Left renal pelvis (tissue), 4 donors: ENCODE measurements at regions not wholly inside any gene's neighbourhood (a gene's known extent, or its start where the extent isn't known, plus 50 kb on each side); places are given as distances from the start of the nearest gene placed in this dataset.

Experiments used
- DNase-seq, 4 donors: peaks; one replicate each; pipeline ENCODE4 v3.0.0-alpha.2; 2013; ENCODE audit warnings: low read depth in 4 of 4, low spot score in 3 of 4

GRCh38 chr14:30291216-30291615 is 267.7 kb upstream of the G2E3 start:
- DNase-seq: no peak

DNA sequence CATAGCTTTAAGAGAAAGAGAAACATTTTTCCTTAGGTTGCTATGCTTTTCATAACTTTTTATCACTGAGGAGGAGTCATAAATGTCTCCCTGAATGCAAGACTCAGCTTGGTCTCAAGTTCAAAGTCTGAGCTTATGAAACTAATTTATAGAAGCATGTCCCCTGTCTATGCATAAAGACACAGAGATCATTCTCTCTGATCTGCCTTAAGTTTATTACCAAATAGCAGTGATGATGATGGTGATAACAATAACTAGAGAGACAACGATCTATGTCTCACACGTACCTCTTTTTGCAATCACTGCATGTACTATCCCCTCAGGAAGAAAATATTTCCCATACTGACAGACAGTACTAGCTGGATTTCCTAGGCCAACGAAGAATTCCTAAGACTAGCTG is 266.4 kb upstream of the G2E3 start:
- no peak for DNase-seq

DNA sequence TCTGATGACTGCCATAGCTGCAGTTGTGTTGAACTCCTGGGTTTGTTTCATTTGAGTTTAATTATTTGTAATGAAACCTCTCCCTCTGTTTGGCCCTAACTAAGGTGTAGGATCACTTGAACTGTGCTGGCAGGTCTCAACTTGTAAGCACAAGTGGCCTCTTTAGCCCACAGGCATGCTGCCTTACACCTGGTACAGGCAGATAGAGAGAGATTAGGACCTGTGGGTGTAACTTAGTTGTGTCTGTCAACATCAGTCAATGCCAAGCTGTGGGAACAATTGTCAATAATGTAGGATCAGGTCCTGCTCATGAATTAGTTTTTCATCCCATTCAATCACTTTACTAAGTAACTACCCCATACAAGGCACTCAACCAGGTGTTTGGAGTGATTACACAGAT is 263.0 kb upstream of the G2E3 start:
- DNase-seq: no peak

- no peak for DNase-seq
Observed at GRCh38 chr14:30296931-30297405, 262.0 kb upstream of the G2E3 start.

DNA sequence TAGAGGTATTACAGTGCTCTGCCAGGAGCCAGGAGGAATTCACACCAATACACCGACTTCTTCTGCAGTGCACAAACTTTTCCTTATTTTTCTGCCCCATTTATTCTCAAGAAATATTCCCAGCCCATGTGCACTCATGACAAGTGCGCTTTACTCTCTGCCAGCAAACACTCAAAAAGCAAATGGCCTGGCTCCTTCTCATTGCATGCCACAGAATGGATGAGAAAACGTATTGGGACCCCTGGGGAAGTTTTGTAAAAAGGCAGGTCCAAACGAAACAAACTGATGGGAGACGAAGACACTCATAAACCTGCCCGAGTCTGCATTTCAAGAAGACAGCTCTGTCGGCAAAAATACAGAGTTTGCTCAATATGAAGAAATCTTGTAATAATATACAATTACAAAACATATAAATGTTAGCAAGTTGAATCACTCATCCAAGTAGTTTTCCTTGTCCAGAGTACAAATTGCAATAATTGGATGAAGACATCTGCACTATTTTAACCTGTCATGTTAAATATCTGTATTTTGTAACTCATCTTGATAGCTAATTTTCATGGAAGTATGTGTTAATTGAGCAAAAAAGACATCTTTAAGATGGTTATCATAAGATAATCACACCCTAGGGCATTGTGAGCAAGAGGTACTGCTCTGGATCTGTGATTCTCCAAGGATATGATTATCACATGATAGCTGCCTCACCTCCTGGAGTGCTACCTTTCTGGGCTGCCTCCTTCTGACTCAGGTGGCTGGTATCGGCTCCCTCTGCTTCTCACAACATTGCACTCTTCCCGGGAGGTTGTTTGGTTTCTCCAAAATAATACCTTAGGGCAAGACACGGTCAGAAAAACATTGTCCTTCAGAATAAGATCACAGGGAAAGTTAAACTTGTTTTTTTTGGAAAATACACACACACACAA is 260.8 kb upstream of the G2E3 start:
- no peak for DNase-seq

- no peak for DNase-seq
Observed at GRCh38 chr14:30299915-30300314, 259.0 kb upstream of the G2E3 start.

DNA sequence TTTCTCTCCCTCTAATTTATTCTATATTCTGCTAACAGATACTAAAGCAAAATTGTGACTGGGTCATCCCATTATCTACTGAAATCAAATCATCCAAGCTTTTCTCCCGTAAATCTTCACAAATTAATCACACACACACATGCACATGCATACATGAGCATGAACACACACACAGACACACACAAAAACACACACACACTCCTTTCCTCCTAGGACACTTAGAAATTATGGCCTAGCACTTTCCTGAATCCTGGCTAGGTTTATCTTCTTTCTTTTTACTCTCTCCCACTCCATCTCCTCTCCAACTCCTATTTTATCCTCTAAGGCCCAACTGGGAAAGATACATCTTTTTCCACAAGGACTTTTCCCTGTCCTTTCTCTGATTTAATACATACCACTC is 255.6 kb upstream of the G2E3 start:
- DNase-seq: no peak

DNA sequence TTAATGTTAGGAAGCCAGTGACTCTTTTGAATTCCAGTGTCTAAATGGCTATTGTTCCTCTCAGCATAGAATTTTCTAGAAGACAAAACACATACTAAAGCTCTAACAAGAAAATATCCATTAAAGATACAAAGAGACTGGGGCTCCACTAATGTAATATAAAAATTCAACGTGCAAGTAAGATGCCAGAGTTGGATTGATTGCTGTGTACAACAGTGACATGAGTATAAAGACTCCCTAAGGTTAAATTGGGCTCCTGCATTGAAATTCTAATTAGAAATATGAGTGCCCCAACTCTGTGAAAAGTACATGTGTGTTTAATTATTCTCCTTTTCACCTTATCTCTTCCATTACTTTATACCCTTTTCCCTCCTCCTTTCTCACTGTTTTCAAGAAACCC is 253.6 kb upstream of the G2E3 start:
- no peak for DNase-seq

DNA sequence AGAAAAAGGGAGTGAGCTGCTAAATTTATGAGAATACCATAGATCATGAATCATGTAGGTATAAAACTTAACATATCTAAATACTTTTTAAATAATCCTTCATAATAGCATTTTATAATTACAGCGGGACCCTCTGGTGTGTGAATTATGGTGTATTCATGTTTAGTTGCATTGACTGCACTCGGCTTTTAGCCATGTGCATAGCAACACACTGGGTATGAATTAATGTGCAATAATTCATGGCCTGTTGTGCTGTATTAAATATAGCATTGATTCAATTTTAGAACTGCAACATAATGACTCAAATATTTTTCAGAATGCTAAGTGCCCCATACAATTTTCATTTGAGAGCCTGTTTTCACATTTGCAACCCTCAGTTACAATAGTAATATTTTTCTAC is 249.6 kb upstream of the G2E3 start:
- no peak for DNase-seq

GRCh38 chr14:30312214-30312613 is 246.7 kb upstream of the G2E3 start:
- no peak for DNase-seq

GRCh38 chr14:30317729-30318128 is 241.2 kb upstream of the G2E3 start:
- peak in 1 of 4 donors; percentile 8 for DNase-seq

GRCh38 chr14:30322819-30323218 is 236.1 kb upstream of the G2E3 start:
- DNase-seq: no peak

DNA sequence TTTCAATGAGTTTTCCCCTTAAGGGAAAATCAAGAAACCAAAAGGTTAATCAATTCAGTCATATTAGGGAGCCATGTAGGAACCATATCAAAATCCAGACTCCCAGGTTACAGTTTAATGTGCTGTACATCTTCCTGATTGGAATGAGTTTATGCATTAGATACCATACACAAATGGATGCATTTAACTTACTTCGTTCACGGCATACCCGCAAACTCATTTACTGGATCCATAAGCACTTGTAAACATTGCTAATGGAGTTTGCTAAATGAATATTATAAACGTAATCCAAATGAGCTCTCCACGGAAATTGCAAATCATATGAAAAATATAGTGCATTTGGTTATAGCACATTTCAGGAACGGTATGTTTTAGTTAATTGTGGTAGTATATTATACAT is 228.9 kb upstream of the G2E3 start:
- no peak for DNase-seq

GRCh38 chr14:30330445-30330844 is 228.5 kb upstream of the G2E3 start:
- DNase-seq: no peak

GRCh38 chr14:30331030-30331429 is 227.9 kb upstream of the G2E3 start:
- DNase-seq: no peak

GRCh38 chr14:30332374-30332773 is 226.6 kb upstream of the G2E3 start:
- DNase-seq: no peak

DNA sequence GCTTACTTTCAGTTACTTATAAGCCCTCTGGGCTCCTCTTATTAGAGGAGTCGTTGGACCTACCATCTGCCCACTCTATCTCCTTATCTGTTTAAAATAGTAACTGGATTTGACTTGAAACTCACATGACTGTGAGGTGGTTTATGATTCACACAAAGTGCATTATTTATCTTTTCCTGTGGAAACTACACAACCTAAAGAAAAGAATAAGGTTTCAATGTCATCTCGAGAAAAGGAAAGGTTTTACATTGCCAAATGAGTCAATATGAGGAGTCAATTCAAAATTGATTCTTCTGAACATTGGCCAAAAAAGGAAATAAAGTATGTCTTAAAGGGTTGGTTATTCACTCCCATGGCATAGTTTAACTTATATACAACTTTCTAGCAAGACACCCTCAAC is 225.0 kb upstream of the G2E3 start:
- no peak for DNase-seq

GRCh38 chr14:30337456-30337855 is 221.5 kb upstream of the G2E3 start:
- no peak for DNase-seq

DNA sequence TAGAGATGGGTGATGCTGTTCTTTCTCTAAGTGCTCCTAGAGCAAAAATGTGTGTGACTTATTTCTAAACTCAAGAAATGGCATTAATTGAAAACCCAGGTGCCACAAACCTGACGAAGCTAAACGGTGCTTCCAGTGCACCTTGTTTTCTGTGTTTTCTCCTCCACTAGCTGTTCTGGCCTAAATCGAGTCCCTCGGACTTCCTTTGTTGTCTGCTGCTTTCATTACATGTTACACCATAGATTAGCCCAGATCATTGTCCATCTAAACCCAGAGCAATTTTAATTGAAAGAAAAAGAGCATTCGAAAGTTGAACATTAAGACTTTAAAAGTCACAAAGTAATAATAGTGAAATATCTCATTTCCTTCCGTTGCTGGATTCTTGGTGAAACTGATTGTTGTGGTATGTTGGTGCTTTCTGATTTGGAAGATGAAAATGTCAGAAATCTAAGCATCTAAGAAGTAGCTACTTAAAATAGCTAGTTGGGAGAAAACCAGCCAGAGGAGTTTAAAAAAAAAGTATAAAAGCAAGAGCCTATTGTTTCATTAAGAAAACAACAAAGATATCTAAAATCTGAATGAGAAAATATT is 219.6 kb upstream of the G2E3 start:
- DNase-seq: no peak

GRCh38 chr14:30340495-30340894 is 218.5 kb upstream of the G2E3 start:
- no peak for DNase-seq

GRCh38 chr14:30345511-30345910 is 213.4 kb upstream of the G2E3 start:
- no peak for DNase-seq

DNA sequence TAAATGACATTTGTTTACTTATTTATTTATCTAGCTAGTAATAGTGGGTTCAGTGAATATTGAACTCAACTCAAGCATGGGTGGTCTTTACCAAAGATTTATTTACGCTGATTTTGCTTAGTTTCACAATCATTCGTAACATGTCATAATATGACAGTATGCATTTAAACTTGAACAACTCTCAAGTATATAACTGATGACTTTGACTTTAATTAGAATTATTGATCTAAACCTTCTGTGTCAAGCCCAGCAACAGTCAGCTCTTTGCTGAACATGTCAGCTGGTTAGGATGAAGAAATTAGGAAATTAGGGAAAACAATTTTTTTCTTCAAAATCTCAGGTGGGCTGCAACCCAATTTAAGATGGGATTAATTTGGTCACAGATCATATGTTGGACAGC is 210.5 kb upstream of the G2E3 start:
- DNase-seq: no peak
